ENCODE measurements at regions not wholly inside any gene's neighbourhood (a gene's known extent, or its start where the extent isn't known, plus 50 kb on each side); places are given as distances from the start of the nearest gene placed in this dataset.

DNA sequence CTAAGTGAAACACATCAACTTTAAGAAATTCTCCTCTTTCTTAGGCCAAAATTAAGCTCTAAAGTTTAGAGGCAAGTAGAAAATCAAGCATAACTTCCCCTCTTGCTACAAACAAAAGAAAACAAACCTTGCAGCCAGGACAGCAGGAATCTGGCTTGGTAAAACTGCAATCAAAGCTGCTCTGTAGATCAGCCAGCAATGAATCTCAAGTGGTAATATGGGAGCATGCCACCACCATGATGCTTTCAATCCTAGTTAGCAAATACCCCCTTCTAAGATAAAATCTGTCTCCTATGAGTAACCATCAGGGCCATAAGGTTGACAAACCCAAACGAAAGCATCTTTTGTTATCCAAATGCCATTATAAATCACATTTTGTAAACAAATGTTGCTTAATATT lies 208.3 kb upstream of the PLSCR5 start:
- TF ChIP-seq, protein P1, sequence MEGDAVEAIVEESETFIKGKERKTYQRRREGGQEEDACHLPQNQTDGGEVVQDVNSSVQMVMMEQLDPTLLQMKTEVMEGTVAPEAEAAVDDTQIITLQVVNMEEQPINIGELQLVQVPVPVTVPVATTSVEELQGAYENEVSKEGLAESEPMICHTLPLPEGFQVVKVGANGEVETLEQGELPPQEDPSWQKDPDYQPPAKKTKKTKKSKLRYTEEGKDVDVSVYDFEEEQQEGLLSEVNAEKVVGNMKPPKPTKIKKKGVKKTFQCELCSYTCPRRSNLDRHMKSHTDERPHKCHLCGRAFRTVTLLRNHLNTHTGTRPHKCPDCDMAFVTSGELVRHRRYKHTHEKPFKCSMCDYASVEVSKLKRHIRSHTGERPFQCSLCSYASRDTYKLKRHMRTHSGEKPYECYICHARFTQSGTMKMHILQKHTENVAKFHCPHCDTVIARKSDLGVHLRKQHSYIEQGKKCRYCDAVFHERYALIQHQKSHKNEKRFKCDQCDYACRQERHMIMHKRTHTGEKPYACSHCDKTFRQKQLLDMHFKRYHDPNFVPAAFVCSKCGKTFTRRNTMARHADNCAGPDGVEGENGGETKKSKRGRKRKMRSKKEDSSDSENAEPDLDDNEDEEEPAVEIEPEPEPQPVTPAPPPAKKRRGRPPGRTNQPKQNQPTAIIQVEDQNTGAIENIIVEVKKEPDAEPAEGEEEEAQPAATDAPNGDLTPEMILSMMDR (conservative IDR thresholded peaks at IDR 0.05; ENCODE audit: low read depth, low read length), result no peak
- TF ChIP-seq POLR2A (IDR thresholded peaks at IDR 0.05; ENCODE audit: low read depth, low read length), result no peak
- TF ChIP-seq MAZ (IDR thresholded peaks at IDR 0.05; ENCODE audit: borderline replicate concordance, low read depth, low read length), result no peak
